ENCODE measurements at regions not wholly inside any gene's neighbourhood (a gene's known extent, or its start where the extent isn't known, plus 50 kb on each side); places are given as distances from the start of the nearest gene placed in this dataset.

- TF ChIP-seq SAP30 (IDR thresholded peaks at IDR 0.05; ENCODE audit: borderline replicate concordance, insufficient read depth, low read depth, low read length, poor library complexity, severe bottlenecking) = no peak
- peak; percentile 48 for TF ChIP-seq GABPB1 (CRISPR knock-in tag; IDR thresholded peaks at IDR 0.05)
- peak in 1 of 3 experiments; percentile 48; a peak in 1 of 6 replicates for TF ChIP-seq ZBTB11 (CRISPR knock-in tag; IDR thresholded peaks at IDR 0.05)
- no peak for TF ChIP-seq HDAC3 (IDR thresholded peaks at IDR 0.05; ENCODE audit: borderline replicate concordance, partially characterized antibody)
- peak; percentile 90 for TF ChIP-seq MYC (IDR thresholded peaks at IDR 0.05; ENCODE audit: low read depth, low read length)
- TF ChIP-seq MYC (CRISPR knock-in tag; IDR thresholded peaks at IDR 0.05; ENCODE audit: borderline replicate concordance, low read depth) = peak; percentile 64; the same call in 1 of the 2 replicates
- TF ChIP-seq MTF1 (CRISPR knock-in tag; IDR thresholded peaks at IDR 0.05; ENCODE audit: borderline replicate concordance) = no peak
- TF ChIP-seq FIP1L1 (IDR thresholded peaks at IDR 0.05; ENCODE audit: low read depth, low read length, poor library complexity, severe bottlenecking) = no peak
- no peak for TF ChIP-seq POLR3G (IDR thresholded peaks at IDR 0.05; ENCODE audit: extremely low read depth, insufficient read length, insufficient replicate concordance)
- TF ChIP-seq IRF2 (CRISPR knock-in tag; IDR thresholded peaks at IDR 0.05) = no peak
- no peak for TF ChIP-seq BMI1 (IDR thresholded peaks at IDR 0.05; ENCODE audit: low read length)
- no peak for TF ChIP-seq BRCA1 (IDR thresholded peaks at IDR 0.05)
- TF ChIP-seq BRCA1 (CRISPR knock-in tag; IDR thresholded peaks at IDR 0.05) = no peak
- no peak for TF ChIP-seq HEY1 (CRISPR knock-in tag; IDR thresholded peaks at IDR 0.05; ENCODE audit: borderline replicate concordance)
- TF ChIP-seq TEAD1 (CRISPR knock-in tag; IDR thresholded peaks at IDR 0.05) = peak in 1 of 2 experiments; percentile 50; a peak in 3 of 4 replicates
- TF ChIP-seq CGGBP1 (CRISPR knock-in tag; IDR thresholded peaks at IDR 0.05) = no peak
- TF ChIP-seq CBFA2T3 (IDR thresholded peaks at IDR 0.05) = no peak
- TF ChIP-seq MITF (IDR thresholded peaks at IDR 0.05) = peak; percentile 57; the same call in 1 of the 2 replicates
- no peak for TF ChIP-seq CBFB (CRISPR knock-in tag; IDR thresholded peaks at IDR 0.05)
Measured at GRCh38 chr6:43910638-43911353, 140.8 kb downstream of the VEGFA start (continued).

All from K562 (cell line).